ENCODE measurements at regions not wholly inside any gene's neighbourhood (a gene's known extent, or its start where the extent isn't known, plus 50 kb on each side); places are given as distances from the start of the nearest gene placed in this dataset.
A peak's percentile ranks its signal among the peaks of the same experiment; 100 is the strongest.
"Not testable (repeated sequence)": the region's sequence is repeated elsewhere in the genome, so short reads cannot be mapped to it uniquely, and the experiment has no call there.

- not testable (repeated sequence) for DNase-seq
These were observed 266.0 kb upstream of the ANKRD50 start for GRCh38 chr4:124978536-124978935.

GRCh38 chr4:124977045-124977444, 264.5 kb upstream of the ANKRD50 start:
- no peak for DNase-seq

DNA sequence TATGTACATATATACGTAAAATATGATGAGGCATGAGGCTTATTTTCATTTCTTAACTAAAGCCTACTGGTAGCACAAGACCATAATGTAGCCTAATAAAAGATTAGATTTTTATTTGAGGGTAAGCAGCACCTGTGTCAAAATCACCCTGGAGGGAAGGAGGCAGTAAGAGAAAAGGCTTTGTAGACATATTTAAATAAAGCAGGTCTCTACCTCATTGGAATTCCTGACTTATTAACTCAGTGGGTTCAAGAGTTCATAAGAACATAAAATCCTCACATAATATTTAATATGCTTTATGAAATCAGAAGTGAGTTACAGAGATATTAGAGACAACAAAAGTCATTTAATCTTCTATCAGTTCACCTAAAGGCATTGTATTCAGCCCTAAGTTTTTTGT, 261.6 kb upstream of the ANKRD50 start:
- DNase-seq = no peak

- no peak for DNase-seq
These were observed 261.2 kb upstream of the ANKRD50 start for GRCh38 chr4:124973716-124974115.

GRCh38 chr4:124970011-124970410, 257.5 kb upstream of the ANKRD50 start:
- DNase-seq = peak; percentile 56

GRCh38 chr4:124965497-124965891, 253.0 kb upstream of the ANKRD50 start:
- DNase-seq = no peak

DNA sequence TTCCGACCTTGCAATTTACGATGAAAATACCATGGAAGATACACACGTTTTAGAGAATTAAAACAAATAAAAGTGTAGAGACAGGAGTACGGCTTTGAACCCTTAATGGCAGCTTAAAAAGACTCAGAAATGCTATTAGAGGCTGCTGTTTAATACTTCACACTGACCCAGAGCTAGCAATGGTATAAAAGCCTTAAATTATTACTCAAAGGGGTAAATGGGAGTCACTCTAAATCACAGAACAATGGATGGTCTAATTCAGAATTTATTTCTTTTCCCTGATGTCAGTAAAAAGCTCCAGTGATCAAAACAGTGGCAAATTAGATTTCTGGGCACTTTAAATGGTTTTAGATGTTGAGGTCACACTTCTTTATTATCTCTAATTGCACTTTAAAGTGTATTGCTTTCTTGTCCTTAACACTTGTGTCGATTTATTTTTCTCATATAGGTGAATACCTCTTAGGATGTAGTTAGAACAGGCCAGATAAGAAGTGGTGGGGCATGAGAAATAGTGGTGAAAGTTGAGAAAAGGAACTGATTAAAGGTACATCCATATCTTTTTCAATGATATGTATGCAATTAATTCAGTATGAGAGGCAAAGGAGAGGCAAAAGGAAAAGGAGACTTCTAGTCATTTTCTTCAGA, 252.4 kb upstream of the ANKRD50 start:
- no peak for DNase-seq

- no peak for DNase-seq
These were observed 251.7 kb upstream of the ANKRD50 start for GRCh38 chr4:124964251-124964650.

DNA sequence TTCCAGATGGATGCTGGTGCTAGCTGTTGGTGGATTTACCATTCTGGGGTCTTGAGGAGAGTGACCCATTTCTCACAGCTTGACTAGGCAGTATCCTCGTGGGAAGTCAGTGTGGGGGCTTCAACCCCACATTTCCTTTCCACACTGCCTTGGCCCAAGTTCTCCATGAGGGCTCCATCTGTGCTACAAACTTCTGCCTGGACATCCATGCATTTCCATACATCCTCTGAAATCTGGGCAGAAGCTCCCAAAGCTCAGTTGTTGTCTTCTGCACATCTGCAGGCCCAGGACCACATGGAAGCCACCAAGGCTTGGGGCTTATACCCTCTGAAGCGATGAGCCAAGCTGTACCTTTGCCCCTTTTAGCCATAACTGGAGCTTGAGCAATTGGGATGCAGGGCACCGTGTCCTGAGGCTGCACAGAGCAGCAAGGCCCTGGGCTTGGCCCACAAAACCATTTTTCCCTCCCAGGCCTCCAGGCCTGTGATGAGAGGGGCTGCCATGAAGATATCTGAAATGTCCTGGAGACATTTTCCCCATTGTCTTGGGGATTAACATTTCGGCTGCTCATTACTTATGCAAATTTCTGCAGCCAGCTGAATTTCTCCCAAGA, 248.7 kb upstream of the ANKRD50 start:
- DNase-seq = no peak

GRCh38 chr4:124958847-124959246, 246.3 kb upstream of the ANKRD50 start:
- DNase-seq = no peak

DNA sequence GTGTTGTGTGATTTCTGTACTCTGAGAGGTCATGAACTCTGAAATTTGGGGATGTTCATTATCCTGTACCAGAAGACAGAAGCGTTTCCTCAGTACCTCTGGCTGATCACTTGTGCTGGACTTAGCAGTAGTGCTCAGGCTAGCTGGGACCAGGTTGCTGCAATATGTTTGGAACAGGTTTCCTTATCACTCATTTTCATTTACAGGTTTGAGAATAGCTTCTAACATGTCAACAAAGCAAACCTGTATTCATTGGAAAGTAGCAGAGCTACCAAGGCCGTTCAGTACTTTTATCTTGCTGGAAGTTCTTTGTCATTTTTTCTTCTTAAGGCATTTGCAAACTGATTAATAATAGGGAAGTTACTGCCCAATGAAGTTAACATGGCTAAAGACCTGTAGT, 242.9 kb upstream of the ANKRD50 start:
- no peak for DNase-seq

DNA sequence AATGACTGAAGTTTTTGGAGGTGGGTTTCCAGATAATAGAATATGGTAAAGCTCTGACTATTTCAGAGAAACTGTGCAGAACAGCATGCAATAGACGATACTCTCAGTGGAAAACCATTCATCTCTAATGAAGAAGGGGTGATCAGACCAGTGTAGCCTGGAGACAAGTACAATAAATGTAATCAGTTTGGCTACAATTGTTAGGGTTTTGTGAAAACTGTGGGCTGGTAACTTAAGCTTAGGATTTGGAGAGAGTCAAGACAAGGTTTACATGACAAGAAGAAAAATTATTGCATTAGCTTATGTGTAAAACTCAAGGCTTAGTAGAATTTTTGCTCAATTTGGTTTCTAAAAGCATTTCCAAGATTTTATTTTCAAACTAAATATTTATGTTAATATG, 241.5 kb upstream of the ANKRD50 start:
- DNase-seq = no peak

GRCh38 chr4:124953486-124953885, 241.0 kb upstream of the ANKRD50 start:
- no peak for DNase-seq

DNA sequence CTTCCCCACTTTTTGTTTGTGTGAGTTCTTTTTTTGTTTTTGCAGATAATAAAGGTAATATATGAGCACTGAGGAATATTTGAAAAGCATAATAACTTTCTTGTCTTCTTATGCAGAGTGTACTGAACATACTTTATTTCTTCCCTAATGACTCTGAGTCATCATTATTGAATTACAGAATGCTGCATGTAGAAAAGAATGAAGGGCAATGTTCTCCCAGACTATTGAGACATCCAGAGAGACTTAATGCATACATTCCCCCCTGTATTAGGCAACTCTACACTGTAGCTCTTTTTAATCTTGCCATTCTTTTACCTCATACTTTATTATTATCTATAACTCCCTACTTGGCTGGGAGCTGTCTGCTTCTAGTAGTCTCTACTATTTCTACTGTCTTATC, 240.5 kb upstream of the ANKRD50 start:
- peak; percentile 74 for DNase-seq

DNA sequence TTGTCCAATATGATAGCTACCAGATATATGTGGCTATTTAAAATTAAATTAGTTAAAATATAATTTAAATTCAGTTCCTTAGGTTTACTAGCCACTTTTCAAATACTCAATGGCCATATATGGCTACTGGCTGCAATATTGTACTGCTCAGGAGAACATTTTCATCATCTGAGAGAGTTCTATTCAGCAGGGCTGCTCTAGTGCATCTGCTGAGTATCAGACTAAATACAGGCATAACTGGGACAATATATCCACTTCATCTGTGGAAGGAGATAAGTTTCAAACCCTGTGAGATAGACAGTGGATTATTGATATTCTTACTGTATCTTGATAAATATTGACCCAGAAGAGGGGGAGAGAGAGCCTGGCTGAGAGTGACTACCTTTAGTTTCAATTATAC, 240.1 kb upstream of the ANKRD50 start:
- DNase-seq = no peak

- DNase-seq = peak; percentile 20
These were observed 236.6 kb upstream of the ANKRD50 start for GRCh38 chr4:124948976-124949597.

DNA sequence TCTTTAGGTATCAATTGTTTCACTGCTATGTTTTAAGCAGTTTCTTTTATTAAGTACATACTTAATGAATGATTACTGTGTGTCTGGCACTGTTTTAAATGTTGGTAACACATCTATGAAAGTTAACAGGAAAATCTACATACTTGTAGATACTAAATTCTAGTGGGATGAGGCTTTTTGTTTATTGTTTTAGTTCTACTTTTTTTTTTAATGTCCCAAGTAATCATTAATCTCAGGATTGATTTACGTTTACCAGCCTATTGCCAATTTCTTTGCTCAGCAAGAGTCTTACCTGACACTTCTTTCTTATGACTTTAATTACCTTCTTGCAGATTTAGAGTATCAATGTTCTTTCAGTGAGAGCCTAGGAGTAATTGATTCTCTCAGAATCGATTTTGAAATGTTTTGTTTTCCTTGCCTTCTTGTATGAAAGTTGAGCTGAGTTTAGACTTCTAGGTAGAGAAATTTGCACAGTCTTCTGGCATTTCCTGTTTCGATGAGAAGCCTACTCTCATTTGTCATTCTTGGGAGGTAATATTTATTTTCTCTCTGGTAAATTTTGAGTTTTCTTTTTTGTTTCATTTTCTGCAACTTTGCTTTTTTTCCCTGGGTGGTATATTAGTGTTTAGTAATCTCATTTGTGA, 235.2 kb upstream of the ANKRD50 start:
- DNase-seq = peak; percentile 13

DNA sequence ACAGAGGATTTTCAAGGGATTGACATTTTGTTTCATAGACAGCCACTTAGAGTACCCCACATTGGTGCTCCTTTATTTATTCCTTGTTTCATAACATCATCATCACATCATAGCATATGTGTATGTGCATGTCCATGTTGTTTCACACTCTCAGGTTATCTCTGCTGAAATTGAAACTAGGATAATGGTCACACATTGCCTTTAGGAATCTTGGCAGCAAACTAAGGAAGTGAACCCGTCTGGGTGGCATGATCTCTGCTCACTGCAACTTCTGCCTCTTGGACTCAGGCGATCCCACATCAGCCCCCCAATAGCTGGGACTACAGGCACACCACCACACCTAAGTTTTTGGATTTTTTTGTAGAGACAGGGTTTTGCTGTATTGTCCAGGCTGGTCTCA, 234.2 kb upstream of the ANKRD50 start:
- DNase-seq = no peak

GRCh38 chr4:124945422-124945821, 232.9 kb upstream of the ANKRD50 start:
- DNase-seq = no peak

DNA sequence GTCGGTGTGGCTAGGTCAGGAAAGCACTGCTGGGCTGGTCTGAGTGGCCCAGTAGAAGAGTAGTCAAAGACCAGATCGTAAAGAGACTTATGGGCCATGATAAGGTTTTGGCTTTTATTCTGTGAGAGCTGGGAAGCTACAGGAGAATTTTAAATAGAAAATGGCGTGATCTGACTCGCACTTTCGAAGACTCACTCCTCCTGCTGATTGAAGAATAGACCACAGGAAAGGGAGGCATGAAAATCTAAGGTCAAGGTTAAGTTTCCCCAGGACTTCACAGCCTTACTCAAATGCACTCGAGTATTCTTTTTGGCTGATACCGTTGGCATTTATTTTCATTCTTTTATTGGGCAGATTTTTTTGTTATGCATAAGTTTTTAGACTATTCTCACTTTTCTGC, 231.4 kb upstream of the ANKRD50 start:
- DNase-seq = no peak

DNA sequence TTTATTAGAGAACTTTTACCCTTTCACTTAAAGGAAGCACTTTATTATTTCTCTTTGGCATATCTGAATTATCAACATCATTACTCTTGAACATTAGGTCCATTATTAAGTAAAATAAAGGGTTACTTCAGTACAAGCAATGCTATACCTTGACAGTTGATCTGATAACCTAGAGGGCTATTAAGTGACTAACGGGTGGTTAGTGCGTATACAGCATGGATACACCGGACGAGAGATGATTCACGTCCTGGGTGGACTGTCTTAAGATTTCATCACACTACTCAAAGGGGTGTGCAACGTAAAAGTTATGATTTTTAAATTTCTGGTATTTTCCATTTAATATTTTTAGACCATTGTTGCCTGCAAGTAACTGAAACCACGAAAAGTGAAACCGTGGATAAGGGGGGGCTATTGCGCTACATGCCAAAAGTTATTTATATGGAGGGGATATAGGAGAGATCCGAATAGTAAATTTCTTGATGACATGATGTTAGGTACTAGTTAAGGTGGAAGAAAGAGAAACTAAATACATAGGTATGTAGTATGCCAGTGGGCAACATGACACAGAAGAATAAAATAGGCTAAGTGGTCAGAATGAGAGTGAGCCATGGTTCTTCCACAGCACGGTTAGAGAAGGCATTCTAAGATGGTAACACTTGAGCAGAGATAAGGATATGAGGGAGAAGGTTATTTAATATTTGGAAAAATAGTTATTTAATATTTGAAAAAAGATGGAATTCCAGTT, 230.8 kb upstream of the ANKRD50 start:
- DNase-seq = peak; percentile 51

GRCh38 chr4:124941267-124941666, 228.7 kb upstream of the ANKRD50 start:
- no peak for DNase-seq

DNA sequence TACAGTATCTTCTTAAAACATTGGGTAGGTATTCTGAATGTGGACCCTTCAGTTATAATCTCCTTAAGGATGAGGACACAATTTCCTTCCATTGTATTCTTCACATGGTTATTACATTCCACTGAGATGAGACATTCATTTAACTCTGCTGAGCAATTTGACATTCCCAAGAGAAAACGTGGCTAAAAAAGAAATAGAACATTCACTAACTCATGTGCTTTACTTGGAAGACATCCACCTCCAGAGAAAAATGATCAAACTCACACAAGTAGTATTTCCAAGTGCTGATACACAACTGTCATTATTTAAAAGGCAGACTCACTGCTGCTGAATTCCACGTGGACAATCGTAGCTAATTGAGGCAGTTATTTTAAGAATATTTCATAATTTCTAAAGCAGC, 227.9 kb upstream of the ANKRD50 start:
- peak; percentile 88 for DNase-seq

Data from HCEC 1CT (cell line).